Ascending aorta (tissue), 2 donors: ENCODE measurements at regions not wholly inside any gene's neighbourhood (a gene's known extent, or its start where the extent isn't known, plus 50 kb on each side); places are given as distances from the start of the nearest gene placed in this dataset.

Experiments used
- DNase-seq, 2 donors: peaks; one replicate each; pipeline ENCODE4 v3.0.0-alpha.2; 2019; ENCODE audit warnings: low spot score in 2 of 2
- H3K27ac ChIP-seq, 2 donors: fragments of 200-600 bp; sonication (generic); one replicate each; pipeline ENCODE4 v1.5.1; 2016 to 2017; ENCODE audit warnings: mild to moderate bottlenecking in 1 of 2
- H3K27me3 ChIP-seq: fragments of 200-600 bp; sonication (generic); one replicate; pipeline ENCODE4 v1.5.1; 2017
- H3K36me3 ChIP-seq, 2 donors: fragments of 200-600 bp; sonication (generic); one replicate each; pipeline ENCODE4 v1.5.1; 2016
- H3K4me1 ChIP-seq, 2 donors: fragments of 200-600 bp; sonication (generic); one replicate each; pipeline ENCODE4 v1.5.1; 2016 to 2017; ENCODE audit warnings: mild to moderate bottlenecking in 1 of 2
- H3K4me3 ChIP-seq, 2 donors: fragments of 200-600 bp; sonication (generic); one replicate each; pipeline ENCODE4 v1.5.1; 2016 to 2017; ENCODE audit warnings: mild to moderate bottlenecking in 1 of 2
- H3K9me3 ChIP-seq, 2 donors: fragments of 200-600 bp; sonication (generic); one replicate each; pipeline ENCODE4 v1.5.1; 2016
- CTCF ChIP-seq, 3 experiments: fragments of 200-600 bp in 2 of 3; fragments of 450-650 bp in 1 of 3; sonication (generic) in 2 of 3; IDR thresholded peaks; one replicate each; pipeline ENCODE4 v1.5.1; 2016 to 2019; ENCODE audit warnings: antibody characterized with exemption in 3 of 3, mild to moderate bottlenecking in 1 of 3, moderate library complexity in 1 of 3
- intact Hi-C: fragments of 100-400 bp; cut with DNase I; formaldehyde crosslinking; loops from one replicate; pipeline ENCODE4 v1.15.1; 2023

- Histone ChIP-seq H3K36me3 (no peaks in the 10 kb centered on the region), H3K4me3 (no peak overlapping the region), H3K27me3 (no peaks in the 10 kb centered on the region), H3K27ac (no peak overlapping the region), H3K4me1 (peaks cover 0 to 5% of the 10 kb centered on the region in 2 donors), H3K9me3 (no peaks in the 10 kb centered on the region)
- TF ChIP-seq CTCF (IDR thresholded peaks at IDR 0.05) = no peak
- intact Hi-C loops = loop anchor here (5.0 to 10.0 kb wide), 3 partner anchors 199 to 1077 kb away; no protein-coding TSS in a partner anchor
- no peak for DNase-seq
Measured at GRCh38 chr4:100098011-100098545, 92.2 kb downstream of the DDIT4L start.

- no peaks in the 10 kb centered on the region for H3K36me3 ChIP-seq
- no peak overlapping the region for H3K4me3 ChIP-seq
- H3K27me3 ChIP-seq = no peaks in the 10 kb centered on the region
- TF ChIP-seq CTCF (IDR thresholded peaks at IDR 0.05) = peak; percentile 19 to 70 (median 60)
- peak overlapping the region; percentile 3 to 64 for H3K27ac ChIP-seq
- DNase-seq = peak in 1 of 2 donors; percentile 72
- peaks cover 0 to 9% of the 10 kb centered on the region in 2 donors for H3K4me1 ChIP-seq
- intact Hi-C loops = loop anchor here (2.0 to 10.0 kb wide), 4 partner anchors 201 to 1253 kb away; no protein-coding TSS in a partner anchor
- H3K9me3 ChIP-seq = no peaks in the 10 kb centered on the region
Measured at GRCh38 chr4:100095729-100096595, 94.3 kb downstream of the DDIT4L start.

- intact Hi-C loops = loop anchor here (2.0 to 10.0 kb wide), 4 partner anchors 328 to 1082 kb away; partner anchors contain the start of gene ADH4
- TF ChIP-seq CTCF (IDR thresholded peaks at IDR 0.05) = peak; percentile 45 to 88 (median 84)
- peak; percentile 62 to 94 for DNase-seq
- no peaks in the 10 kb centered on the region for H3K27me3 ChIP-seq
- no peak overlapping the region for H3K4me3 ChIP-seq
- peaks cover 0 to 9% of the 10 kb centered on the region in 2 donors for H3K4me1 ChIP-seq
- no peaks in the 10 kb centered on the region for H3K36me3 ChIP-seq
- H3K27ac ChIP-seq = peak overlapping the region; percentile 37 to 64
- H3K9me3 ChIP-seq = no peaks in the 10 kb centered on the region
Measured at GRCh38 chr4:100093091-100093866, 97.0 kb downstream of the DDIT4L start.

- intact Hi-C loops = no loop called here
- no peaks in the 10 kb centered on the region for H3K9me3 ChIP-seq
- no peak for DNase-seq
- no peak overlapping the region for H3K4me3 ChIP-seq
- peaks cover 0 to under 1% of the 10 kb centered on the region in 2 donors for H3K4me1 ChIP-seq
- H3K27me3 ChIP-seq = no peaks in the 10 kb centered on the region
- no peaks in the 10 kb centered on the region for H3K36me3 ChIP-seq
- peak overlapping the region in 1 of 2 donors; percentile 43 for H3K27ac ChIP-seq
- TF ChIP-seq CTCF (IDR thresholded peaks at IDR 0.05) = no peak
Measured at GRCh38 chr4:100087743-100088142, 102.5 kb downstream of the DDIT4L start.

- Histone ChIP-seq H3K36me3 (no peaks in the 10 kb centered on the region), H3K4me3 (no peak overlapping the region), H3K27me3 (no peaks in the 10 kb centered on the region), H3K27ac (peak overlapping the region in 1 of 2 donors; percentile 43), H3K9me3 (no peaks in the 10 kb centered on the region), H3K4me1 (no peaks in the 10 kb centered on the region)
- no peak for DNase-seq
- no peak for TF ChIP-seq CTCF (IDR thresholded peaks at IDR 0.05)
- intact Hi-C loops = no loop called here
Measured at GRCh38 chr4:100086766-100087431, 103.4 kb downstream of the DDIT4L start.
